HG03159 (cell line): ENCODE measurements at regions not wholly inside any gene's neighbourhood (a gene's known extent, or its start where the extent isn't known, plus 50 kb on each side); places are given as distances from the start of the nearest gene placed in this dataset.

ENCODE experiments used
- ATAC-seq: cut with Tn5 transposase; IDR thresholded peaks from one replicate; pipeline ENCODE4 v1.9.1; 2021; ENCODE audit warnings: mild to moderate bottlenecking, moderate library complexity; ENCODE audit not compliant: unreplicated experiment

- ATAC-seq: no peak
Observed at GRCh38 chr7:156080046-156080445, 267.8 kb upstream of the SHH start.

- ATAC-seq: no peak
Observed at GRCh38 chr7:156079156-156079555, 266.9 kb upstream of the SHH start.

GRCh38 chr7:156074982-156075615, 262.8 kb upstream of the SHH start:
- no peak for ATAC-seq

- no peak for ATAC-seq
Observed at GRCh38 chr7:156074084-156074483, 261.8 kb upstream of the SHH start.

DNA sequence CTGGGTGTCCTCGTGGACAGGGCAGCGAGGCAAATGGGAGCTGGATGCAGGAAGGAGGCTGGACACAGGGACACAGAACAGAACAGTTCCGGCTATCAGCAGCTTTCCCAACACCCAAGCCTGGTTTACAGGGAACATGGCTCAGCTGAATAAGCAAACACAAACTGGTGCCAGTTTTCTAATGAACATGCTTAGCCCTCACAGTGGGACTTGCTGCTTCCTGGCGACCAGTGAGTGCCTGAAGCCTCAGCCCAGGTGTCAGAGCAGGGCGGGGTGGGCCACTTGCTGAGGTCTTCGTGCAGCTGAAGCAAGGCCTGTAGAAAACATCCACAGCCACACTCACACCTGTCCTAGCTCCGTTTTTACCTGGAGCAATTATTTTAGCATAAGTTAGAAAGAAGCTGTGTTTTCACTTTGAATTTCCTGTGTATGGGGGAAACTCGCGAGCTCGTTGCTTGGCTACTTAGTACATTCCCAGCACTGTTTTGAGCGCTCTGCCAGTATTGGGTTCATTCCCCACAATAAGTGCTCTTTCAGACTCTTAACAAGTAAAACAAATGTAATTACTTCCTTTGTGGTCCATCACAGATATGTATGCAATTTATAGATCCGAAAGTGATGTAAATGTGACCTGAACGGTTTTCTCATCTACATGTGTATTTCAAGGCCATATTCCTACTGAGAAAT, 261.2 kb upstream of the SHH start:
- no peak for ATAC-seq

GRCh38 chr7:156071612-156072011, 259.3 kb upstream of the SHH start:
- no peak for ATAC-seq

GRCh38 chr7:156069891-156070290, 257.6 kb upstream of the SHH start:
- no peak for ATAC-seq

DNA sequence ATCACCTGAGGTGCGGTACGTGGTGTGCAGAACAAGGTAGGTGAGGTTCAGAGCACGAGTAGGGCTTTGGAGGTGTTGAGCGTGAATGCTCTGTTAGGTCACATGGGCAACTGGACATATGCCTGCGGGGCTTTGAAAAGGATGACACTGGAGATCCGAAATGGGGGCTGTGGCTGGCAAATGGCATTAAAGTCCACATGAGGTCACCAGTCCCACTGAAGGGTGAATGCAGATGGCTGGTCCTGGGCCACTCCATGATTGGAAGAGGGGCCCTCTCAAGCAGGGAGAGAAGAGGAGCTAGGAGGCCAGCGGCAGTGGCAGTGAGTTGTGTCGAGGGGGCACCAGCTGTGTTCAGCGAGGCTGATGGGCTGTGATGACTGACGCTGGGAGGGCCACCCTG, 254.9 kb upstream of the SHH start:
- no peak for ATAC-seq

- no peak for ATAC-seq
Observed at GRCh38 chr7:156065400-156065799, 253.1 kb upstream of the SHH start.

GRCh38 chr7:156064971-156065386, 252.7 kb upstream of the SHH start:
- no peak for ATAC-seq

DNA sequence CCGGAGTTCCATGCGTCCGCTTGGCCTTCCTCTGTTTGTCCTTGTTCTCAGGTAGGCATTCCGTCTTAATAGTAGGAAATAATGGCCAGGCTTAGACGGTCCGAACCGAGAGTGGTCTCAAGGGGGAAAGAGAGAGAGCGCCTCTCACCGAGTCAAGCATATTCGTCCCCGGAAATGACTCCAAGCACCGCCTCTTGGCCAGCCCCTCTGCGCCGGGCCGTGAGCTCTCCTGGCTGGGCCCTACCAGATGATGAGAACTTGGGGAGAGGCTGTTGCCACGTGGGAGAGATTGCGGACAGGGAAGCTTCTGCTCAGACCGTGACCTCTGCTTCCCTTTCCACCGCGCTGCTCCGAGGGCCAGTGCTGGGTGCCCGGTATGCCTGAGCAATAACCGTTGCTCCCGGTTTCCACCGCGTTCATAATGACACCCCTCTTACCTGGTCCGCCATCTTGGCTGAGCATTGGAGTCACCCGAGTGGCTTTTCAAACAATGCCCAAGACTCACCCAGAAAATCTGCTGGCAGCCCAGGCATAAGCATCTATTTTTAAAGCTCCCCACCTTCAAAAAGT, 251.1 kb upstream of the SHH start:
- no peak for ATAC-seq

- no peak for ATAC-seq
Observed at GRCh38 chr7:156062286-156062685, 250.0 kb upstream of the SHH start.

- no peak for ATAC-seq
Observed at GRCh38 chr7:156061689-156062255, 249.5 kb upstream of the SHH start.

DNA sequence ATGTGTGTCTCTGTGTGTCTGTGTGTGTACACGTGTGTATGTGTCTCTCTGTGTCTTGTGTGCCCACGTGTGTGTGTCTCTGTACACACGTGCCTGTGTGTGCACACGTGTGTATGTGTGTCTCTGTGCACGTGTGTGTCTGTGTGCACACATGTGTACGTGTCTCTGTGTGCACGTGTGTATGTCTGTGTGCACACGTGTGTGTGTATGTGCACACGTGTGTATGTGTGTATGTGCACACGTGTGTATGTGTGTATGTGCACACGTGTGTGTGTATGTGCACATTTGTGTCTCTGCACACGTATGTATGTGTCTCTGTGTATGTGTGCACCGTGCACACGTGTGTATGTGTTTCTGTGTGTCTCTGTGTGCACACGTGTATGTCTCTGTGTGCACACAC, 248.7 kb upstream of the SHH start:
- no peak for ATAC-seq

GRCh38 chr7:156059369-156059768, 247.1 kb upstream of the SHH start:
- no peak for ATAC-seq

GRCh38 chr7:156058248-156058647, 246.0 kb upstream of the SHH start:
- no peak for ATAC-seq

- no peak for ATAC-seq
Observed at GRCh38 chr7:156056534-156056933, 244.3 kb upstream of the SHH start.

DNA sequence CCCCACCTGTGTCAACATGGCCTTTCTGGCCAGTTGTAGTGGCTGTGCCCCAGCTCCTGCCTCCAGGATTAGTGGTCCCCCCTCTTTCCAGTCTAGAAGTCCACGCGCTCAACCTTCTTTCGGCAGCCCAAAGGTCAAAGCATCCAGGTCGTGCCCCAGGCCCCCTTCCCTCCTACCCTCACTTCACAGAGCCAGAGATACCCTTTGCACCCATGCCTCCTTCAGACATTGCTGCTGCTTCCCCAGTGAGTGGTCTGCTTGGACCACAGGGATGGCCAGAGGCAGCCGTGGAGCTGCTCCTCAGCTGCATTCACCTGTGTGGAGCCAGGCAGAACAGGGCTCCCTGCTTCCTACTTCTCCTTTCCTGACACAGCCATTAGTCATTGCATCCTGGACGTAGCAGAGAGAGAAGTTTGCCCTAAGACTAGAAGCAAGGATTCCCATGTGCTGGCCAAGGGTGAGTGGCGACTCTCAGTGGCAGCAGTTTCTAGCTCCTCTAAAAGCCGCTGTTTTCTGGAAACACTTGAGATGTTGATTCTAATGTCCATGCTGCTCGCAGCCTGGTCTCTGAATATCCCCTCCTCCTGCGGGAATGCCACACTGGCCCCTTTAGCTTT, 243.1 kb upstream of the SHH start:
- ATAC-seq: no peak

DNA sequence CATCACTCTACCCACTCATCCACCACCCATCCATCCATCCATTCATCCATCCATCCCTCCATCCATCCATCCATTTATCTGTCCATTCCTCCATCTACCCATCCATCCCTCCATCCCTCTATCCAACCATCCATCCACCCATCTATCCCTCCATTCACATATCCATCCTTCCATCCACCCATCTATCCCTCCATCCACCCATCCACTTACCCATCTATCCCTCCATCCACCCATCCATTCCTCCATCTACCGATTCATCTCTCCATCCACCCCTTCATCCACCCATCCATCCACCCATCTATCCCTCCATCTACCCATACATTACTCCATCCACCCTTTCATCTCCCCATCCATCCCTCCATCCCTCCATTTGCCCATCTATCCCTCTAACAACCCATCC, 239.6 kb upstream of the SHH start:
- ATAC-seq: no peak

DNA sequence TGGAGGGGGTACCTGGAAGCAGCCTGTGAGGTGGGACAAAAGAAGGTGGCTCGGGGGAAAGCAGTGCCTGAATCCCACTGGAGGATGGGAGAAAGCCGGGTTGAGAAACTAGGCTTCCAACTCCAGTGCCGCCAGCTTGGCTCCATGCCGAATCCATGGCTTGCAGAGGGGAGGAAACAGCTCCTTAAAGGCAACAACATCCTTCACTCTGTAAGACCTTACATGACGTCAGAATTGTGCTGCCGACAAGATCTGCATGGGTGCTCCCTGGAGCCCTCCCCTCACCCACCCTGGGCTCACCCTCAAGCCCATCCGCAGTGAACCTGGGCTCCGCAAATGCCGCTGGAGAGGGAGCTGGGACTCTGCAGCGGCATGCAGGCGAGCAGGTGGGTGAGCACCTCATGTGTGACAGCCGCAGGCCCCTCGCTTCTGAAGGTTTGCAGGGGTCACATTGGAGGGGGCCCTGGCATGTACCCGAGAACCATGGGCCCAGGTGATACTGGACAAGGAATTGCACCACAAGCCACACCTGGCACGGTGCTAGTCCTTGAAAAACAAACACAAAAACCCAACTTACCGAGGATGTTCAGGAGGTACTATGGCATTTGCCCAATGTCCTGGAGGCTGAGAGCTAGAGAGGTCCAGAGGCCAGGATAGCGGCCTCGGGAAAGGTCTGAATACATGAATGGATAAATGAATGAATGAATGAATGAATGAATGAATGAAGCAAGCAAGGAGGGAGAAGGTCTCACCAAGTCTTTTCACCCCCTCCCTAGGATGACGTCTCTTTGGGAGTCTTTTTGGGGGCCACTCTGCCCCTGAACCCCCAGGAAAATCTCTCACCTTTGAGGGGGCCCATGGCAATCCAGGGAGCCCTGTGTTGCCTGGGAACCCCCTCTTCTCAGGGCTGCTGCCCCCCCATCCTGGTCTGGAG, 238.6 kb upstream of the SHH start:
- no peak for ATAC-seq

- no peak for ATAC-seq
Observed at GRCh38 chr7:156049366-156049765, 237.1 kb upstream of the SHH start.
